ENCODE measurements at regions not wholly inside any gene's neighbourhood (a gene's known extent, or its start where the extent isn't known, plus 50 kb on each side); places are given as distances from the start of the nearest gene placed in this dataset.

DNA sequence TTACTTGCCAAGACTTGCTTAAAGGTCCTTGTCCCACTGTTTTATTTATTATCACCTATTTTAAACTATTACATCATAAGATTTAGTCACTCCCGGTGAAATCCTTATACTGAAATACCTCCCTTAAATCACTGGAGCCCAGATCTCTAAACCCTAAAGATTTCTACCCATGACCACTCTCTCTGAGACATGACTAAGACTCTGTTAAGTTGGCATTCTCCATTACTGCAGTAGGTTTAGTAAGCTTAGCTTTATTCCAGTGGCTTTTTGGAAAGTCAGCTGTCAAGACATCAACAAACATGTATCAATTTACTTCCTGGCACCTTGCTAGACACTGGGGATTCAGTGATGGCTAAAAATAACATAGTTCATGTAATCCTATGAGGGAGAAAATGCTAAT is 874.2 kb downstream of the KCNMA1 start:
- TF ChIP-seq POLR2A (IDR thresholded peaks at IDR 0.05) (no peak), CTCF (IDR thresholded peaks at IDR 0.05) (no peak)

Measured in heart left ventricle (tissue), 13 donors.